WI38 (cell line): ENCODE measurements at regions not wholly inside any gene's neighbourhood (a gene's known extent, or its start where the extent isn't known, plus 50 kb on each side); places are given as distances from the start of the nearest gene placed in this dataset.

Experiments used
- H3K4me3 ChIP-seq: 2 replicates; pipeline ENCODE4 v1.5.1; 2011; ENCODE audit warnings: low read depth, mild to moderate bottlenecking, control low read depth, low read length
- TF ChIP-seq, protein P1 (sequence below): IDR thresholded peaks from 2 replicates; pipeline ENCODE4 v1.5.1; 2012; ENCODE audit warnings: low read depth, mild to moderate bottlenecking, control low read depth, low read length

DNA sequence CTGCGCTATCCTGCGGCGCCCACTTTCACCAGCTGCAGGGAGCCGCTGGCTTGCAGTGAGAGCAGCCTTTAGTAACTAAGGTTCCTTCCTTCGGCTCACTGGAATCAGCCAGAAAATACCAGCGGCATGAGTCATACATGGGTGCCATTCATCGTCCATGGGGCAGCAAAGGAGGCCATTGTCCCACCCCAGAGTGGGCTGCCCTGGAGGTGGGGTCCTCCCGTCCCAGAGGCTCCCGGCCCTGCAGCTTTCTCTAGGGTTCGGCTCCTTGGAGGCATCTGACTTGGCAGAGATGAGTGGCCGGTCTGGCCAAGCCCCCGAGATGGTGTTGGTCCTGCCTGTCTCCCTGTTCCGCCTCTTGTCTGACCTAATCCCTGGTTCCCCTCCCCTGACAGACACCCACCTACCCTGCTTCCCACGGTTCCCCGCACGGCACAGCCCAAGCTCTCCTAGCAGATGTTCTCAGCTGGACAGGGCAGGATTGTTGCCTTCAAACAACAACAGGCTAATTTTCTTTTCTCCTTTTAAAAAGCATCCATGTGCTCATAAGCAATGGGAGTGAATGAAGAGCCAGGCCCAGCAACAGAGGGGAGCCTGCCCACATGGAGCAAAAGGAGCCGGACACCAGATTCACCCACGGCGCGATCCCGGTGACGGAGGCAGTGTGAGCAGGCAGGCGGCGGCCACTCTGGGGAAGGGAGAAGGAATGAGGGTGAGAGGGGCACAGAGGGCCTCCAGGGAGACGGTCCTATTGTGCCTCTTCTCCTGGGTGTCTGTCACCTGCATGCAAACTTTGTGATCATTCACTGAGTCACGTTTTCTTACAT lies 97.0 kb upstream of the COL5A1 start:
- H3K4me3 ChIP-seq = no peak overlapping the region
- TF ChIP-seq, protein P1, sequence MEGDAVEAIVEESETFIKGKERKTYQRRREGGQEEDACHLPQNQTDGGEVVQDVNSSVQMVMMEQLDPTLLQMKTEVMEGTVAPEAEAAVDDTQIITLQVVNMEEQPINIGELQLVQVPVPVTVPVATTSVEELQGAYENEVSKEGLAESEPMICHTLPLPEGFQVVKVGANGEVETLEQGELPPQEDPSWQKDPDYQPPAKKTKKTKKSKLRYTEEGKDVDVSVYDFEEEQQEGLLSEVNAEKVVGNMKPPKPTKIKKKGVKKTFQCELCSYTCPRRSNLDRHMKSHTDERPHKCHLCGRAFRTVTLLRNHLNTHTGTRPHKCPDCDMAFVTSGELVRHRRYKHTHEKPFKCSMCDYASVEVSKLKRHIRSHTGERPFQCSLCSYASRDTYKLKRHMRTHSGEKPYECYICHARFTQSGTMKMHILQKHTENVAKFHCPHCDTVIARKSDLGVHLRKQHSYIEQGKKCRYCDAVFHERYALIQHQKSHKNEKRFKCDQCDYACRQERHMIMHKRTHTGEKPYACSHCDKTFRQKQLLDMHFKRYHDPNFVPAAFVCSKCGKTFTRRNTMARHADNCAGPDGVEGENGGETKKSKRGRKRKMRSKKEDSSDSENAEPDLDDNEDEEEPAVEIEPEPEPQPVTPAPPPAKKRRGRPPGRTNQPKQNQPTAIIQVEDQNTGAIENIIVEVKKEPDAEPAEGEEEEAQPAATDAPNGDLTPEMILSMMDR = no peak

GRCh38 chr9:134545215-134545542 lies 96.4 kb upstream of the COL5A1 start:
- TF ChIP-seq, protein P1 = no peak
- no peak overlapping the region for H3K4me3 ChIP-seq

DNA sequence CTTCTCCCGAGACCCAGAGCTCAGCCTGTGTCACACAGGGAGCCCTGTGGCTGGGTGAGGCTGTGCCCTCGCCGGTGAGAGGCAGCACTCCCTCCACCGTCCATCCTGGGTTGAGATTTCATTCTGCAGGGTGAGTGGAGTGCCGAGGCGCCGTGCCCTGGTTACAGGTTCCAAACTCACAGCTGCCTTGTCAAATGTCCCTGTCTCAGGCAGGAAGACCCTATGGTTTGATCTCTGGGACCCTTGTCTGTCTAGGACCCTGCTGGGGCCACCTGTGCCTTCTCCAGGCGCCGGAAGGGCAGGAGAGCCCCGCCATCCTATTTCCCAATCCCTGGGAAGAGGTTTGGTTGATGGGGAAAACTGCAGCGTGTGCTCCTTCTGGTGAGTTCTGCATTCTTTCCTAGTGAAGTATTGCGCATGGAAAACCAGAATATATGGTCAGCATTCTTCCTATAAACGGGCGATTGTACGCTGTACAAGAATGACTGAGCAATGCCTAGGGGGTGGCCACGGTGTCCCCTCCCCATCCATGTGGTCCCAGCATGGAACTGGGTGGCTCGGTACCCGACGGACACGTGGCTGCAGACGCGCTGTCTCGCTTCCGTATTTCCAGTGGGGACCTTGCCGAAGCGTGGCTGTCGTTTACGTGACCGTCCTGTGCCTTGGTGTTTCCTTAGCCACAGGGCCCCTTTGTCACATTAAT lies 95.9 kb upstream of the COL5A1 start:
- no peak overlapping the region for H3K4me3 ChIP-seq
- TF ChIP-seq, protein P1 = no peak

GRCh38 chr9:134546246-134546731 lies 95.3 kb upstream of the COL5A1 start:
- TF ChIP-seq, protein P1 = no peak
- H3K4me3 ChIP-seq = no peak overlapping the region

GRCh38 chr9:134546746-134547145 lies 94.9 kb upstream of the COL5A1 start:
- TF ChIP-seq, protein P1 = no peak
- H3K4me3 ChIP-seq = no peak overlapping the region

DNA sequence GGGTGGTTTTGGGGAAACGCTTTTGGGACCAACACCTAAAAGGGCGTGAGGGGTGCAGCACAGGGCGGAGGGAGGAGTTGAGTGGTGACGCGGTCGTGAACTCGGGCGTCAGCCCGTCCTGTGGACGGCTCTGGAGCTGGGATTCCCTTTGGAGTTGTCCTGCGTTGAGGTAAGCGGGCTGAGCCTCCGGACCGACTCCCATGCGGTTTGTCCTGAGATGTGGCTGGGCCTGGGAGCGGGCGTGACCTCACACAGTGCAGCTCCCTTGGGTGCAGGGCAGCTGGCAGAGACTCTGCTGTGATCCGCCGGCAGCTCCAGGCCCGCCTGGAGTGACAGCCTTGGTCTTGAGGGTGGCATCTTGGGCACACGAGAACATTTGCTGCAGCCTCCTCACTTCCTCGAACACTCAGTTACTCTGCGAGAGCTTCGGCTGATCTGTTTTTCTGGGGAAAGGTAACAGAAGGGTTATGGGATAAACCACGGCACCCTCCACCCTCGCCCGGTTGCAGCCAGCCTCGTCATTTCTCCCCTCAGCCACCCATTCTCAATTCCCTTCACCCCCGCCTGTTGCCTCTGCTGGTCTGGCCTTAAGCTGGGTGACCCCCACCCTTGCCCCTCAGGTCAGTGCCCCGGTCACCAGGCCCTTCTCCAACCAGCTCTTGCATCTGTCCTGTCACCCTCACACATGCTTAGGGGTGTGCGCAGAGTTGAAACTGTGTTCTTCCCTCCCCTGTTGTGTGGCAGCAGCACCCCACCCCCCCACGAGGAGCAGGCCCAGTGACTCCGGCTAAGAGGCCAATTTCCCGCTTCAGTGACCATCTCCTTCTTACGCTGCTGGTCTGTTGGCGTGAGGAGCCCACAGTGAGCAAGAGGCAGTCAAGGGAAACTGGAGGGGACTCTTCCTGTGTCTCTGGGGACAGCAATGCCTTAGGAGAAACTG lies 94.2 kb upstream of the COL5A1 start:
- no peak overlapping the region for H3K4me3 ChIP-seq
- TF ChIP-seq, protein P1 = no peak
